ENCODE measurements at regions not wholly inside any gene's neighbourhood (a gene's known extent, or its start where the extent isn't known, plus 50 kb on each side); places are given as distances from the start of the nearest gene placed in this dataset.
"Not testable (repeated sequence)": the region's sequence is repeated elsewhere in the genome, so short reads cannot be mapped to it uniquely, and the experiment has no call there.

- no peaks in the 10 kb centered on the region for H3K36me3 ChIP-seq (ENCODE audit: control insufficient read depth, insufficient read depth, low read length)
- DNase-seq (ENCODE audit: extremely low read depth, insufficient read length), result no peak
- no peak overlapping the region for H3K4me3 ChIP-seq (replicated peaks; ENCODE audit: low read depth, low read length)
- H3K27me3 ChIP-seq (replicated peaks; ENCODE audit: control insufficient read depth, insufficient read depth, low read length), result no peaks in the 10 kb centered on the region
- TF ChIP-seq CTCF (IDR thresholded peaks at IDR 0.05; ENCODE audit: insufficient read depth, low read length, poor library complexity, severe bottlenecking), result no peak
These were observed 241.2 kb downstream of the RPIA start for GRCh38 chr2:88932686-88933085.

- Histone ChIP-seq H3K27me3 (replicated peaks; ENCODE audit: control insufficient read depth, insufficient read depth, low read length) (no peaks in the 10 kb centered on the region), H3K36me3 (ENCODE audit: control insufficient read depth, insufficient read depth, low read length) (no peaks in the 10 kb centered on the region), H3K4me3 (replicated peaks; ENCODE audit: low read depth, low read length) (no peak overlapping the region)
- no peak for DNase-seq (ENCODE audit: extremely low read depth, insufficient read length)
- TF ChIP-seq CTCF (IDR thresholded peaks at IDR 0.05; ENCODE audit: insufficient read depth, low read length, poor library complexity, severe bottlenecking), result no peak
These were observed 241.6 kb downstream of the RPIA start for GRCh38 chr2:88933091-88933490.

GRCh38 chr2:88933980-88934379 is 242.5 kb downstream of the RPIA start:
- TF ChIP-seq CTCF (IDR thresholded peaks at IDR 0.05; ENCODE audit: insufficient read depth, low read length, poor library complexity, severe bottlenecking), result no peak
- no peak for DNase-seq (ENCODE audit: extremely low read depth, insufficient read length)

GRCh38 chr2:88941178-88941577 is 249.7 kb downstream of the RPIA start:
- H3K27me3 ChIP-seq (replicated peaks; ENCODE audit: control insufficient read depth, insufficient read depth, low read length); H3K4me3 ChIP-seq (replicated peaks; ENCODE audit: low read depth, low read length); DNase-seq (ENCODE audit: extremely low read depth, insufficient read length); H3K36me3 ChIP-seq (ENCODE audit: control insufficient read depth, insufficient read depth, low read length): not testable (repeated sequence)

More at GRCh38 chr2:88933980-88934379, 242.5 kb downstream of the RPIA start:
- Histone ChIP-seq H3K27me3 (replicated peaks; ENCODE audit: control insufficient read depth, insufficient read depth, low read length) (no peaks in the 10 kb centered on the region), H3K36me3 (ENCODE audit: control insufficient read depth, insufficient read depth, low read length) (no peaks in the 10 kb centered on the region), H3K4me3 (replicated peaks; ENCODE audit: low read depth, low read length) (no peak overlapping the region)

- TF ChIP-seq CTCF (IDR thresholded peaks at IDR 0.05; ENCODE audit: insufficient read depth, low read length, poor library complexity, severe bottlenecking), result no peak
- H3K36me3 ChIP-seq (ENCODE audit: control insufficient read depth, insufficient read depth, low read length), result no peaks in the 10 kb centered on the region
These were observed 251.3 kb downstream of the RPIA start for GRCh38 chr2:88942798-88943197.

GRCh38 chr2:88949336-88949735 is 257.9 kb downstream of the RPIA start:
- TF ChIP-seq CTCF (IDR thresholded peaks at IDR 0.05; ENCODE audit: insufficient read depth, low read length, poor library complexity, severe bottlenecking), result no peak
- Histone ChIP-seq H3K4me3 (replicated peaks; ENCODE audit: low read depth, low read length) (no peak overlapping the region), H3K27me3 (replicated peaks; ENCODE audit: control insufficient read depth, insufficient read depth, low read length) (no peaks in the 10 kb centered on the region), H3K36me3 (ENCODE audit: control insufficient read depth, insufficient read depth, low read length) (no peaks in the 10 kb centered on the region)
- DNase-seq (ENCODE audit: extremely low read depth, insufficient read length), result no peak

More at GRCh38 chr2:88942798-88943197, 251.3 kb downstream of the RPIA start:
- Histone ChIP-seq H3K4me3 (replicated peaks; ENCODE audit: low read depth, low read length) (no peak overlapping the region), H3K27me3 (replicated peaks; ENCODE audit: control insufficient read depth, insufficient read depth, low read length) (no peaks in the 10 kb centered on the region)
- DNase-seq (ENCODE audit: extremely low read depth, insufficient read length), result no peak
